Upper lobe of left lung (tissue), 6 donors: ENCODE measurements at regions not wholly inside any gene's neighbourhood (a gene's known extent, or its start where the extent isn't known, plus 50 kb on each side); places are given as distances from the start of the nearest gene placed in this dataset.

Source experiments
- ATAC-seq, 2 donors: fragments of 200-7000 bp; cut with Tn5 transposase; one replicate each; pipeline ENCODE4 v1.9.1; 2022; ENCODE audit warnings: mild to moderate bottlenecking in 2 of 2, moderate library complexity in 2 of 2; ENCODE audit not compliant: low FRiP score in 2 of 2
- DNase-seq, 2 donors: peaks; one replicate each; pipeline ENCODE4 v3.0.0-alpha.2; 2019 to 2020
- H3K27ac ChIP-seq, 4 donors: fragments of 200-600 bp; sonication (generic); one replicate each; pipeline ENCODE4 v1.5.1; 2016 to 2019
- H3K27me3 ChIP-seq, 4 donors: fragments of 200-600 bp; sonication (generic); one replicate each; pipeline ENCODE4 v1.5.1; 2017 to 2019
- H3K36me3 ChIP-seq, 4 donors: fragments of 200-600 bp; sonication (generic); one replicate each; pipeline ENCODE4 v1.5.1; 2016 to 2019
- H3K4me1 ChIP-seq, 4 donors: fragments of 200-600 bp; sonication (generic); one replicate each; pipeline ENCODE4 v1.5.1; 2018 to 2019
- H3K4me3 ChIP-seq, 4 donors: fragments of 200-600 bp; sonication (generic); one replicate each; pipeline ENCODE4 v1.5.1; 2017 to 2019; ENCODE audit warnings: mild to moderate bottlenecking in 2 of 4, moderate library complexity in 1 of 4
- H3K9me3 ChIP-seq, 4 donors: fragments of 200-600 bp; sonication (generic); one replicate each; pipeline ENCODE4 v1.5.1; 2018 to 2019
- CTCF ChIP-seq, 6 experiments: fragments of 450-650 bp in 4 of 6; fragments of 200-600 bp in 2 of 6; sonication (generic) in 2 of 6; IDR thresholded peaks; one replicate each; pipeline ENCODE4 v1.5.1; 2016 to 2019; ENCODE audit warnings: antibody characterized with exemption in 6 of 6
- EP300 ChIP-seq, 4 donors: sonication (generic); formaldehyde crosslinking; IDR thresholded peaks; one replicate each; pipeline ENCODE4 v1.5.1; 2017; ENCODE audit warnings: antibody characterized with exemption in 4 of 4, control low read depth in 2 of 4
- POLR2A ChIP-seq, 4 donors: fragments of 450-650 bp; IDR thresholded peaks; one replicate each; pipeline ENCODE4 v1.5.1; 2016 to 2017; ENCODE audit warnings: antibody characterized with exemption in 4 of 4, mild to moderate bottlenecking in 2 of 4
- POLR2AphosphoS5 ChIP-seq, 2 donors: sonication (generic); formaldehyde crosslinking; IDR thresholded peaks; one replicate each; pipeline ENCODE4 v1.5.1; 2017; ENCODE audit warnings: antibody characterized with exemption in 2 of 2
- WGBS, 2 donors: methylation state at CpG; one replicate each; pipeline ENCODE4 v1.1.5; 2017 to 2018; 5-methylcytosine and 5-hydroxymethylcytosine counted together
- donor health status: DM: no; HTN: no; CAD: no; lungs with moderate emphysema.
- donor health status: DM: no; HTN: yes; CAD: no; lungs with severe emphysema.

- H3K27me3 ChIP-seq: no peaks in the 10 kb centered on the region
- no peaks in the 10 kb centered on the region for H3K9me3 ChIP-seq
Measured at GRCh38 chr2:145144131-145144728, 624.3 kb upstream of the ZEB2 start.

DNA sequence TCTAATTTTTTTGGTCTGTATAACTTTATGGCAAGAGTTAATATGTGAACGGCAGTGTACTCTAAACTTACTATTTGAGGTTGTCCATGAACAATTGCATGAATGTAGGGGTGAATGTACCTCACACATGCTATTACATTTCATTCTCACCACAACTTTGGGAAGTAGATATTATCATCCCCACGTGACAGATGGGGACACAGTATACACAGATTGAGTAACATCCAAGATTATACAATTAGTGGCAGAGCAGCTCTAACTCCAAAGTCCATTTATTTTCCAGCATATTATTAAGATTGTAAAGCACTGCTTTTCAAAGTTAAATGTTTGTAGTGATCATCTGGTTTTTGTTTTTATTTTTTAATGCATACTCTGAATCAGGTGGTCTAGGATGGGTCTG lies 622.1 kb upstream of the ZEB2 start:
- Histone ChIP-seq H3K9me3 (no peaks in the 10 kb centered on the region), H3K27me3 (no peaks in the 10 kb centered on the region), H3K4me1 (no peaks in the 10 kb centered on the region), H3K27ac (no peak overlapping the region), H3K36me3 (no peaks in the 10 kb centered on the region), H3K4me3 (no peak overlapping the region)
- no peak for TF ChIP-seq POLR2A (IDR thresholded peaks at IDR 0.05)
- no peak for TF ChIP-seq EP300 (IDR thresholded peaks at IDR 0.05)
- no peak for TF ChIP-seq CTCF (IDR thresholded peaks at IDR 0.05)
- TF ChIP-seq POLR2AphosphoS5 (IDR thresholded peaks at IDR 0.05): no peak
- WGBS, 2 donors: 61 to 70% methylated on average over 2 of the region's 2 CpGs
- ATAC-seq (no peak), DNase-seq (no peak)

More at GRCh38 chr2:145144131-145144728, 624.3 kb upstream of the ZEB2 start:
- DNase-seq (no peak), ATAC-seq (no peak)
- Histone ChIP-seq H3K4me3 (no peak overlapping the region), H3K27ac (no peak overlapping the region), H3K36me3 (no peaks in the 10 kb centered on the region), H3K4me1 (no peaks in the 10 kb centered on the region)
- 95 to 100% methylated on average over 3 of the region's 3 CpGs for WGBS, 2 donors
- TF ChIP-seq EP300 (IDR thresholded peaks at IDR 0.05) (no peak), POLR2AphosphoS5 (IDR thresholded peaks at IDR 0.05) (no peak), CTCF (IDR thresholded peaks at IDR 0.05) (no peak), POLR2A (IDR thresholded peaks at IDR 0.05) (no peak)

- H3K4me1 ChIP-seq: no peaks in the 10 kb centered on the region
- TF ChIP-seq POLR2A (IDR thresholded peaks at IDR 0.05): no peak
- no peak for TF ChIP-seq EP300 (IDR thresholded peaks at IDR 0.05)
- TF ChIP-seq CTCF (IDR thresholded peaks at IDR 0.05): no peak
- TF ChIP-seq POLR2AphosphoS5 (IDR thresholded peaks at IDR 0.05): no peak
- WGBS, 2 donors: 83 to 90% methylated on average over 4 of the region's 4 CpGs
- H3K27ac ChIP-seq: no peak overlapping the region
- H3K36me3 ChIP-seq: no peaks in the 10 kb centered on the region
- no peak for ATAC-seq
- H3K27me3 ChIP-seq: no peaks in the 10 kb centered on the region
- no peak for DNase-seq
- H3K9me3 ChIP-seq: no peaks in the 10 kb centered on the region
- no peak overlapping the region for H3K4me3 ChIP-seq
Measured at GRCh38 chr2:145140658-145141057, 620.7 kb upstream of the ZEB2 start.

GRCh38 chr2:145138626-145139025 lies 618.7 kb upstream of the ZEB2 start:
- H3K9me3 ChIP-seq: no peaks in the 10 kb centered on the region
- WGBS, 2 donors: 89 to 93% methylated on average over 2 of the region's 2 CpGs
- no peak for TF ChIP-seq CTCF (IDR thresholded peaks at IDR 0.05)
- no peak for TF ChIP-seq EP300 (IDR thresholded peaks at IDR 0.05)
- no peak for TF ChIP-seq POLR2A (IDR thresholded peaks at IDR 0.05)
- no peak for TF ChIP-seq POLR2AphosphoS5 (IDR thresholded peaks at IDR 0.05)
- ATAC-seq (no peak), DNase-seq (no peak)
- no peaks in the 10 kb centered on the region for H3K27me3 ChIP-seq
- no peak overlapping the region for H3K4me3 ChIP-seq
- no peaks in the 10 kb centered on the region for H3K36me3 ChIP-seq
- no peak overlapping the region for H3K27ac ChIP-seq
- H3K4me1 ChIP-seq: no peaks in the 10 kb centered on the region

GRCh38 chr2:145137901-145138300 lies 618.0 kb upstream of the ZEB2 start:
- Histone ChIP-seq H3K4me3 (no peak overlapping the region), H3K36me3 (no peaks in the 10 kb centered on the region), H3K27me3 (no peaks in the 10 kb centered on the region), H3K9me3 (no peaks in the 10 kb centered on the region), H3K27ac (no peak overlapping the region), H3K4me1 (no peaks in the 10 kb centered on the region)
- TF ChIP-seq POLR2AphosphoS5 (IDR thresholded peaks at IDR 0.05): no peak
- no peak for TF ChIP-seq CTCF (IDR thresholded peaks at IDR 0.05)
- no peak for TF ChIP-seq POLR2A (IDR thresholded peaks at IDR 0.05)
- 95 to 96% methylated on average over 1 of the region's 1 CpG for WGBS, 2 donors
- ATAC-seq: no peak
- no peak for DNase-seq
